ENCODE measurements at regions not wholly inside any gene's neighbourhood (a gene's known extent, or its start where the extent isn't known, plus 50 kb on each side); places are given as distances from the start of the nearest gene placed in this dataset.

- Mint-ChIP-seq H3K4me3 (no peak overlapping the region), H3K9me3 (ENCODE audit: insufficient read depth) (peaks cover 10% of the 10 kb centered on the region), H3K27ac (no peak overlapping the region), H3K4me1 (ENCODE audit: low read depth) (no peaks in the 10 kb centered on the region), H3K36me3 (ENCODE audit: low read depth) (no peaks in the 10 kb centered on the region), H3K27me3 (ENCODE audit: low read depth) (no peaks in the 10 kb centered on the region)
- ChIA-PET POLR2A (no interaction called here), CTCF (no interaction called here)
- no peak for DNase-seq
- ATAC-seq, result no peak
These were observed 1115.0 kb upstream of the POT1 start for GRCh38 chr7:126044662-126045061.

DNA sequence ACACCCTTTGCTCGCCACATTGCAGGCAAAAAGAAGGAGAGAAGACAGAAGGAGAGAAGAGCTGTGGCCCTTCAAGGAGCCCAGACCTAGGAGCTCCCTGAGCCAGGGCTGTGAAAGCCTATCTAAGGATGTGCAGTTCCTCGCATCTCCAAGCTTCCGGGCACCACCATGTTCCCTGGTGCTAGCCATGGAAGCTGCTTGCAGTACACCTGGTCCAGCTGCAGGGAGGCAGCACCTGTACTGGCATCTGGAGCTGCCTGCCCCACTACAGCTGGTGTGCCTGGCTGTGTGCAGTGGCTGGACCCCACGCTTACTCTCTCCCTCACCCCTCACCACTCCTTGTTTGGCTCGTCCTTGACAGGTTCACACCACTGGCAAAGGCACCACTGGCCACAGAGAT, 1111.8 kb upstream of the POT1 start:
- no peak for DNase-seq
- ATAC-seq, result no peak
- Mint-ChIP-seq H3K9me3 (ENCODE audit: insufficient read depth) (no peaks in the 10 kb centered on the region), H3K36me3 (ENCODE audit: low read depth) (no peaks in the 10 kb centered on the region), H3K4me1 (ENCODE audit: low read depth) (no peaks in the 10 kb centered on the region), H3K27ac (no peak overlapping the region), H3K27me3 (ENCODE audit: low read depth) (no peaks in the 10 kb centered on the region), H3K4me3 (no peak overlapping the region)
- CTCF ChIA-PET, result interaction anchor here (0.5 kb wide), 1 partner anchor 737 kb away, joined by 3 read pairs; no protein-coding TSS in a partner anchor
- POLR2A ChIA-PET, result no interaction called here

DNA sequence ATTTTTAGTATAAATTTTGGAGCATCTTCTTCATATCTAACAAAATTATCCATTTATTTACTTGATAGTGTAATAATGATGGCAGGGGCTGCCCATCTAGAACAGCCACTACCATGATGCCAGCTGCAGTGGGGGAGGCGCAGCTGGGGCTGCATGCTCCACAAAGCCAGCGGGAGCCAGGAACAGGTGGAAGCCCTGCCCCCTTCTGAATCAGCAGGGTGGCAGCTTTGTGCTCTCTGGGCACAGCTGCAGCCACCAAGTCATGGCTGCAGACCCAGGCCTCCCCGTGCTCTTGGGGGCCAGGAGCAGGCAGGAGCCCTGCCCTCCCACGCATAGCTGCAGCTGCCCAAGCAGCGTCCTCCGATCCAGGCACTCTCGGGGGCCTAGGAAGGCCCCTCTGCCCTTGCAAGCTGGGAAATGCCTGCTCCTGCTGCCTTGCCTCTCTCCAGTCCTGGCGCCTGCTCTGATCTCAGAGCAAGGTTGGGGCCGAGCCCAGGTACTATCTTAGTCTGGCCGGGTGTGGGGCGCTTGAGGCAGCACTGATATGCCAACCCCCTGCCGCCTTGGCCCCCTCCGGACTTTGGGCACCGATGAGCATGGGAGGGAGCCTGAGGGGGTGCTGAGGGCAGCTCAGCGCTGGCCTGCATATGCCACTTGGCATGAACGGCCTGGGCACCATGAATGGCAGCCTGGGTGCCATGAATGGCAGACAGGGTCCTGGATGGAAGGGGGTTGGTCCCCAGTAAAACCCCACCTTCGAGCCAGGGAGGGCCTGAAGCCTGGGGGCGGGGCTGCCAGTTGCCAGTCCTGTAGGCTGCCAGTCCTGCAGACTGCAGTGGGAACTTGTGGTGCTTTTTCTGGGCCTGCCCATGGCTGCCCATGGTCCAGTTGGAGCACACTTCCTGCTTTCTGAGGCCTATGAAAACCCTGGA, 1110.8 kb upstream of the POT1 start:
- Mint-ChIP-seq H3K27me3 (ENCODE audit: low read depth) (no peaks in the 10 kb centered on the region), H3K4me3 (no peak overlapping the region), H3K36me3 (ENCODE audit: low read depth) (no peaks in the 10 kb centered on the region), H3K4me1 (ENCODE audit: low read depth) (no peaks in the 10 kb centered on the region), H3K27ac (no peak overlapping the region), H3K9me3 (ENCODE audit: insufficient read depth) (no peaks in the 10 kb centered on the region)
- CTCF ChIA-PET, result no interaction called here
- POLR2A ChIA-PET, result no interaction called here
- DNase-seq (no peak), ATAC-seq (no peak)

GRCh38 chr7:126026421-126027088, 1096.9 kb upstream of the POT1 start:
- Mint-ChIP-seq H3K27me3 (ENCODE audit: low read depth) (no peaks in the 10 kb centered on the region), H3K4me3 (no peak overlapping the region), H3K27ac (no peak overlapping the region), H3K9me3 (ENCODE audit: insufficient read depth) (no peaks in the 10 kb centered on the region), H3K36me3 (ENCODE audit: low read depth) (no peaks in the 10 kb centered on the region), H3K4me1 (ENCODE audit: low read depth) (no peaks in the 10 kb centered on the region)
- DNase-seq (no peak), ATAC-seq (no peak)
- CTCF ChIA-PET, result no interaction called here
- POLR2A ChIA-PET, result no interaction called here

GRCh38 chr7:126022452-126022851, 1092.8 kb upstream of the POT1 start:
- DNase-seq, result no peak
- no peaks in the 10 kb centered on the region for H3K9me3 Mint-ChIP-seq (ENCODE audit: insufficient read depth)
- CTCF ChIA-PET, result no interaction called here
- no peaks in the 10 kb centered on the region for H3K27me3 Mint-ChIP-seq (ENCODE audit: low read depth)
- H3K27ac Mint-ChIP-seq, result no peak overlapping the region
- H3K4me1 Mint-ChIP-seq (ENCODE audit: low read depth), result no peaks in the 10 kb centered on the region
- no peak for ATAC-seq
- H3K36me3 Mint-ChIP-seq (ENCODE audit: low read depth), result no peaks in the 10 kb centered on the region
- H3K4me3 Mint-ChIP-seq, result no peak overlapping the region
- POLR2A ChIA-PET, result no interaction called here

DNA sequence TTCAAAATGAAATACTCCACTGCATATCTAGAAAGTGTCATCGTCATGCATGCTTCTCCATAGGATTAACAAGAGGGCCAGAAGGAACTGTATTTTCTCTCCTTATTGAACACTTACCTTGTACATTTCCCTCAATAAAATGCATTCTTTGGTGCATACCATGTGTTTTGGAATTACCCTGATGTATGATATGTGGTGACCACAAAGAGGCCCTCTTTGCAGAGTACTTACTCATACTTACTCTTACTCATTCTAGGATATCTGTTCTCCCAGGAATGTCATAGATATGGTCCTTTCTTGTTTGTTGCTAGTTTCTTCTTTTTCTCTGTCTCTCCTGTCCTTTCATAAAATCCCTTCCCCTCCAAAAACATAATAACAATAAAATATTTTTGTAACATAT, 1087.1 kb upstream of the POT1 start:
- H3K4me1 Mint-ChIP-seq (ENCODE audit: low read depth), result no peaks in the 10 kb centered on the region
- no peak overlapping the region for H3K27ac Mint-ChIP-seq
- no peaks in the 10 kb centered on the region for H3K27me3 Mint-ChIP-seq (ENCODE audit: low read depth)
- no peak overlapping the region for H3K4me3 Mint-ChIP-seq
- POLR2A ChIA-PET, result no interaction called here
- no peaks in the 10 kb centered on the region for H3K36me3 Mint-ChIP-seq (ENCODE audit: low read depth)
- DNase-seq (no peak), ATAC-seq (no peak)
- H3K9me3 Mint-ChIP-seq (ENCODE audit: insufficient read depth), result no peaks in the 10 kb centered on the region
- CTCF ChIA-PET, result no interaction called here

DNA sequence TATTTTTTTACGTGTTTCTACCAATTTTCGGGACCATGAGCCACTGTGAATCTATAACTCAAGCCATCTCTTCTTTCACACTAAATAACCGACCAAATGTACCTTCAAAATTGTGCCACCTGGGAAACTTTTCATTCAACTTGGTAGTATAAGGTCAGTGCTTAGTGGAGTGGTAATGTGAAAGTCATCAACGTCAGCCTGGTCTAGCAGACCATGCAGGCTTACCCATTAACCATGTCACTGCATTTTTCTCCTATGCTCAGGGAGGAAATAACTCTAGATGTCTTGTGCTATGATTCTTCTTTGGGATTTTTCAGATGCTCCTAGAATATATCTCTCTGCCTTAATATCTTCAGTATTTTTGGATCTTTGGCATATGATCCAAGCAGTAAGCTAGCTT, 1075.4 kb upstream of the POT1 start:
- ATAC-seq (no peak), DNase-seq (no peak)
- Mint-ChIP-seq H3K4me1 (ENCODE audit: low read depth) (no peaks in the 10 kb centered on the region), H3K27ac (no peak overlapping the region), H3K36me3 (ENCODE audit: low read depth) (no peaks in the 10 kb centered on the region), H3K9me3 (ENCODE audit: insufficient read depth) (peaks cover 4% of the 10 kb centered on the region), H3K4me3 (no peak overlapping the region), H3K27me3 (ENCODE audit: low read depth) (no peaks in the 10 kb centered on the region)
- POLR2A ChIA-PET, result no interaction called here
- CTCF ChIA-PET, result no interaction called here

DNA sequence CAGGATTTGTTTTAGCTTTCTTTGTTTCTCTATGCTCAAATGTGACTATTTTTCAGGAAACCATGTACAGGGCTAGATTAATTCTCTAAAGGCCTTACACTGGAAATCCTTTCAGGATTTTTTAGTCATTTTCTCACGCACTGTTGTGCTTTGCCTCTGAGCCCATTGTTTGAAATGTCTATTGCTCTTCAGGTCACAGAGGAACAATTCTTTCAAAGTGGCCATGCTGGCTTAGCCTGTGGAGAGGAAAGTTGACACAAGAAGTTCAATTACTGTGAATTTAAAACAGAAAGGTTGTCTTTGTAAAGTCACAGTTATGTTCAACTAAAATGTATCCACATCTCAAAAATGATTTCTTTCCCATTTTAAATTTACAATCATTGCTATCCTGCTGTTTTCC, 1071.7 kb upstream of the POT1 start:
- no peak for ATAC-seq
- Mint-ChIP-seq H3K4me3 (no peak overlapping the region), H3K27ac (no peak overlapping the region), H3K27me3 (ENCODE audit: low read depth) (no peaks in the 10 kb centered on the region), H3K4me1 (ENCODE audit: low read depth) (no peaks in the 10 kb centered on the region), H3K9me3 (ENCODE audit: insufficient read depth) (peaks cover 10% of the 10 kb centered on the region), H3K36me3 (ENCODE audit: low read depth) (no peaks in the 10 kb centered on the region)
- ChIA-PET POLR2A (no interaction called here), CTCF (no interaction called here)
- no peak for DNase-seq

GRCh38 chr7:125984795-125985194, 1055.2 kb upstream of the POT1 start:
- ChIA-PET CTCF (no interaction called here), POLR2A (no interaction called here)
- Mint-ChIP-seq H3K4me1 (ENCODE audit: low read depth) (no peaks in the 10 kb centered on the region), H3K9me3 (ENCODE audit: insufficient read depth) (peaks cover 10% of the 10 kb centered on the region), H3K27ac (no peak overlapping the region), H3K36me3 (ENCODE audit: low read depth) (no peaks in the 10 kb centered on the region), H3K27me3 (ENCODE audit: low read depth) (no peaks in the 10 kb centered on the region), H3K4me3 (no peak overlapping the region)
- DNase-seq, result no peak
- no peak for ATAC-seq

- no peaks in the 10 kb centered on the region for H3K36me3 Mint-ChIP-seq (ENCODE audit: low read depth)
- no peak overlapping the region for H3K27ac Mint-ChIP-seq
- no peak for DNase-seq
- ChIA-PET POLR2A (no interaction called here), CTCF (no interaction called here)
- no peak for ATAC-seq
- no peaks in the 10 kb centered on the region for H3K4me1 Mint-ChIP-seq (ENCODE audit: low read depth)
- H3K27me3 Mint-ChIP-seq (ENCODE audit: low read depth), result no peaks in the 10 kb centered on the region
- no peak overlapping the region for H3K4me3 Mint-ChIP-seq
- H3K9me3 Mint-ChIP-seq (ENCODE audit: insufficient read depth), result peaks cover 18% of the 10 kb centered on the region
These were observed 1042.0 kb upstream of the POT1 start for GRCh38 chr7:125971656-125972055.

- ChIA-PET CTCF (no interaction called here), POLR2A (no interaction called here)
- Mint-ChIP-seq H3K4me1 (ENCODE audit: low read depth) (no peaks in the 10 kb centered on the region), H3K36me3 (ENCODE audit: low read depth) (no peaks in the 10 kb centered on the region), H3K9me3 (ENCODE audit: insufficient read depth) (peaks cover 16% of the 10 kb centered on the region), H3K27ac (no peak overlapping the region), H3K27me3 (ENCODE audit: low read depth) (no peaks in the 10 kb centered on the region), H3K4me3 (no peak overlapping the region)
- no peak for DNase-seq
- no peak for ATAC-seq
These were observed 1036.8 kb upstream of the POT1 start for GRCh38 chr7:125966278-125967048.

GRCh38 chr7:125934955-125935354, 1005.3 kb upstream of the POT1 start:
- ChIA-PET CTCF (no interaction called here), POLR2A (no interaction called here)
- H3K4me1 Mint-ChIP-seq (ENCODE audit: low read depth), result no peaks in the 10 kb centered on the region
- H3K27me3 Mint-ChIP-seq (ENCODE audit: low read depth), result no peaks in the 10 kb centered on the region
- ATAC-seq (no peak), DNase-seq (no peak)
- H3K9me3 Mint-ChIP-seq (ENCODE audit: insufficient read depth), result no peaks in the 10 kb centered on the region
- H3K4me3 Mint-ChIP-seq, result no peak overlapping the region
- H3K36me3 Mint-ChIP-seq (ENCODE audit: low read depth), result no peaks in the 10 kb centered on the region
- H3K27ac Mint-ChIP-seq, result no peak overlapping the region

Measured in activated CD8-positive, alpha-beta T cell treated with anti-CD3 and anti-CD28 coated beads, Interleukin-2, amount 10 ng/mL, durations not matched to agents 7 days and 5 days (primary cell).